Esophagus squamous epithelium (tissue), 5 donors: ENCODE measurements at regions not wholly inside any gene's neighbourhood (a gene's known extent, or its start where the extent isn't known, plus 50 kb on each side); places are given as distances from the start of the nearest gene placed in this dataset.

Source experiments
- DNase-seq: peaks from one replicate; lab custom pipeline; 2025; lab: John Stamatoyannopoulos, UW
- H3K27ac ChIP-seq, 4 donors: fragments of 200-600 bp; sonication (generic); one replicate each; pipeline ENCODE4 v1.5.1; 2016 to 2019; ENCODE audit warnings: mild to moderate bottlenecking in 1 of 4
- H3K27me3 ChIP-seq, 4 donors: fragments of 200-600 bp; sonication (generic); 1 replicate in 3 of 4; 2 replicates in 1 of 4; pipeline versions ENCODE4 v1.5.1 to v1.6.0; 2017 to 2021; ENCODE audit warnings: antibody characterized with exemption in 1 of 4
- H3K36me3 ChIP-seq, 3 donors: fragments of 200-600 bp; sonication (generic); one replicate each; pipeline ENCODE4 v1.5.1; 2016 to 2019
- H3K4me1 ChIP-seq, 3 donors: fragments of 200-600 bp; sonication (generic); one replicate each; pipeline ENCODE4 v1.5.1; 2017 to 2019
- H3K4me3 ChIP-seq, 4 donors: fragments of 200-600 bp; sonication (generic); 1 replicate in 3 of 4; 2 replicates in 1 of 4; pipeline ENCODE4 v1.5.1; 2016 to 2019; ENCODE audit warnings: mild to moderate bottlenecking in 2 of 4, moderate library complexity in 1 of 4
- H3K9me3 ChIP-seq, 3 donors: fragments of 200-600 bp; sonication (generic); one replicate each; pipeline ENCODE4 v1.5.1; 2016 to 2019
- POLR2A ChIP-seq, 4 donors: fragments of 450-650 bp; IDR thresholded peaks; one replicate each; pipeline ENCODE4 v1.6.1; 2017; ENCODE audit warnings: antibody characterized with exemption in 4 of 4, mild to moderate bottlenecking in 4 of 4, moderate library complexity in 3 of 4
- WGBS, 2 donors: methylation state at CpG; one replicate each; pipeline ENCODE4 v1.1.5; 2018; 5-methylcytosine and 5-hydroxymethylcytosine counted together
- intact Hi-C: fragments of 100-400 bp; cut with DNase I; formaldehyde crosslinking; loops from one replicate; pipeline ENCODE4 v1.15.0; 2022
- TF ChIP-seq, protein P1 (sequence below), 6 experiments: fragments of 450-650 bp in 4 of 6; fragments of 200-600 bp in 2 of 6; sonication (generic) in 2 of 6; IDR thresholded peaks; one replicate each; pipeline ENCODE4 v1.5.1; 2016 to 2019; ENCODE audit warnings: antibody characterized with exemption in 6 of 6, mild to moderate bottlenecking in 4 of 6, moderate library complexity in 4 of 6
- donor health status: DM: yes; HTN: yes; CAD: no.

DNA sequence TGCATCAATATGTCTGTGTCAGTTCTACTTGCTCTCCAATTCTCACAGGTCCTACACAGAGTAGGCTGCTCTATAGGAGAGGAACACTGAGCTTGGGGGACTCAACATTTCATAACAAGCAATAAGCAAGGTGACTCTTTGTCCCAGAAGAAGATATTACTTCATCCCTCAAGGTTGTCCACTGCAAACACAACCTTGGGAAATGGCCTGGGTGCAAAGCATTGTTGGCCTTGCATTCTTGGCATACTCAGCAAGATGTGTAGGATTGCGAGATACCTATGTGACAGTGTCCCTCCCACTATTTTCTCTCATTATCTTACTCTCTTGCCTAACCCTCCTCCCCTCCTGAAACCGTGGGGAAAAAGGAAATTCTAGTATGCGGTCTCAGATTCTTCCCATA, 169.8 kb upstream of the FREM1 start:
- Histone ChIP-seq H3K27me3 (peaks cover 0 to 8% (median 0%) of the 10 kb centered on the region in 4 donors), H3K4me1 (no peaks in the 10 kb centered on the region), H3K27ac (no peak overlapping the region), H3K4me3 (no peak overlapping the region), H3K9me3 (no peaks in the 10 kb centered on the region), H3K36me3 (no peaks in the 10 kb centered on the region)
- no peak for DNase-seq
- intact Hi-C loops: no loop called here
- no peak for TF ChIP-seq POLR2A (IDR thresholded peaks at IDR 0.05)
- TF ChIP-seq, protein P1, sequence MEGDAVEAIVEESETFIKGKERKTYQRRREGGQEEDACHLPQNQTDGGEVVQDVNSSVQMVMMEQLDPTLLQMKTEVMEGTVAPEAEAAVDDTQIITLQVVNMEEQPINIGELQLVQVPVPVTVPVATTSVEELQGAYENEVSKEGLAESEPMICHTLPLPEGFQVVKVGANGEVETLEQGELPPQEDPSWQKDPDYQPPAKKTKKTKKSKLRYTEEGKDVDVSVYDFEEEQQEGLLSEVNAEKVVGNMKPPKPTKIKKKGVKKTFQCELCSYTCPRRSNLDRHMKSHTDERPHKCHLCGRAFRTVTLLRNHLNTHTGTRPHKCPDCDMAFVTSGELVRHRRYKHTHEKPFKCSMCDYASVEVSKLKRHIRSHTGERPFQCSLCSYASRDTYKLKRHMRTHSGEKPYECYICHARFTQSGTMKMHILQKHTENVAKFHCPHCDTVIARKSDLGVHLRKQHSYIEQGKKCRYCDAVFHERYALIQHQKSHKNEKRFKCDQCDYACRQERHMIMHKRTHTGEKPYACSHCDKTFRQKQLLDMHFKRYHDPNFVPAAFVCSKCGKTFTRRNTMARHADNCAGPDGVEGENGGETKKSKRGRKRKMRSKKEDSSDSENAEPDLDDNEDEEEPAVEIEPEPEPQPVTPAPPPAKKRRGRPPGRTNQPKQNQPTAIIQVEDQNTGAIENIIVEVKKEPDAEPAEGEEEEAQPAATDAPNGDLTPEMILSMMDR (IDR thresholded peaks at IDR 0.05): no peak
- 67 to 80% methylated on average over 3 of the region's 3 CpGs for WGBS, 2 donors

DNA sequence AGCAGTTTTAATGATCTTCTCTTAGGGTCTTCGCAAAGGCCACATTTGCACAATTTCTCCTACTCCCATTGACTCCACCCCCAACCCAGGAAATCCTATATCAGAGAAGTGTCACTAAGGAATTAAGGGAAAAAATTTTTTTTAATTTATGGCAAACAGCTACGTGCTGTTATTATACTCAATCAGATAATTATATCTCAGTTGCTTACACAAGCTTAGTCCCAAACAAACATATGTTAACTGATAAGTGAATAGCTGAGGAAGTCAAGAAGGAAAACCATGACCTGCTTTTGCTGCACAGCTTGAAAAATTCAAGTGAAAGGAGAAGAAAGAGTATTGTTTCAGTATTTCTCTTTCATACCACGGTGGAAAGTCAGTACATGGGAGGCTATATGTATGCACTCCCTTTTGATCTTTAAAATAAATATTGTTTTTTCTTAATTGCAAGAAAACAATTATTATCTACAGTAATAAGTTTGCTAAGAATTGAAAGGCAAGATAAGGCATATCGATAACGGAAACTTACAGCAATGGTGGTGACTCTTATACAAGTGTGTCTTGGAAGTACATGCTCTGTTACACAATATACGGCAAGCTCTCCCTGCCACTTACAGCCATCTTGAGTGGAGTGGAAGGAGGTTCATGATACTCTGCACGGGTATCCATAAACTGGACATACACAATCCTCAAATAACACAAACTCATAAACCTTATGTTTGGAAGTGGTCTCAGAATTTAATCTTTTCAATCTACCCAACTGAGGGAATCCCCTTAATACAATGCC, 167.9 kb upstream of the FREM1 start:
- TF ChIP-seq, protein P1 (IDR thresholded peaks at IDR 0.05): no peak
- TF ChIP-seq POLR2A (IDR thresholded peaks at IDR 0.05): no peak
- peaks cover 0 to 8% (median 0%) of the 10 kb centered on the region in 4 donors for H3K27me3 ChIP-seq
- no peak overlapping the region for H3K27ac ChIP-seq
- no peaks in the 10 kb centered on the region for H3K4me1 ChIP-seq
- 67 to 70% methylated on average over 7 of the region's 7 CpGs for whole genome bisulfite sequencing, 2 donors
- H3K9me3 ChIP-seq: no peaks in the 10 kb centered on the region
- intact Hi-C loops: no loop called here
- no peaks in the 10 kb centered on the region for H3K36me3 ChIP-seq
- no peak for DNase-seq
- H3K4me3 ChIP-seq: no peak overlapping the region

DNA sequence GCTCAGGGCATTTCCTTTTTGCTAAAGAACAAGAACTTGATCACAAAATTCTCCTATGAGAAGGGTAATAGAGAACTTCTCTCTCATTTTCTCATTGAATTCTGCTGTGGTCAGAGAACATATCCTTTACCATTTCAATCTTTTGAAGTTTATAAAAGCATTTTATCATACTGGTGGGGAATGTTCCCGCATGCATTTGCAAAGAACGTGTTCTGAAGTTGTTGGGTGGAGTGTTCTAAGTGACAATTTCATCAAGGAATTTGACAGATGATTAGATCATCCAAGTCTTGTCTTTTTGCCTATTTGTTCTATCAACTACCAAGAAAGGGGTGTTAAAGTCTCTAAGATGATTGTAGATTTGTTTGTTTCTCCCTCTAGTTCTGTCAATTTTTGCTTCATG, 163.4 kb upstream of the FREM1 start:
- WGBS, 2 donors: 53 to 84% methylated on average over 2 of the region's 2 CpGs
- TF ChIP-seq POLR2A (IDR thresholded peaks at IDR 0.05): no peak
- TF ChIP-seq, protein P1 (IDR thresholded peaks at IDR 0.05): no peak
- intact Hi-C loops: no loop called here
- Histone ChIP-seq H3K36me3 (no peaks in the 10 kb centered on the region), H3K27ac (no peak overlapping the region), H3K27me3 (no peaks in the 10 kb centered on the region), H3K4me3 (no peak overlapping the region), H3K4me1 (no peaks in the 10 kb centered on the region), H3K9me3 (no peaks in the 10 kb centered on the region)
- DNase-seq: no peak

GRCh38 chr9:15070716-15071115, 160.5 kb upstream of the FREM1 start:
- intact Hi-C loops: no loop called here

DNA sequence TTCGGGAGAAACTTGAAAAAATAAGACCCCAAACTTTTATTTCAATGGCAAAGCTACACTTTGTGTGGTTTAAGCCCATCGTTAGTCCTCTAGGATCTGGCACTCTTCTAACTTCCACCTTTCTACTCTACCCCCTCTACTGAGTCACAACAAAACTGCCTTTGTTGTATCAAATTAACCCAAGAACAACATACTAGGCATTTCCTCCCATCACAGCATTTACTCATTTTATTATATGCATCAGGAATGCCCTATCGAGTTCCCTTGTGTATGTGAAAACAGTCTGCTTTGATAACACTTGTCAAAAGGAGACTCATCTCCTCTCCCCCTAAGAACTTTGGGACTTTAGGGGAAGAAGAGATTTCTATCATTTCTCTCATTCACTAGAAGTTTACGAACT, 158.9 kb upstream of the FREM1 start:
- H3K27me3 ChIP-seq: no peaks in the 10 kb centered on the region
- no peak for DNase-seq
- no peak overlapping the region for H3K27ac ChIP-seq
- H3K4me1 ChIP-seq: no peaks in the 10 kb centered on the region
- H3K9me3 ChIP-seq: no peaks in the 10 kb centered on the region
- 70 to 73% methylated on average over 4 of the region's 4 CpGs for WGBS, 2 donors
- no peak overlapping the region for H3K4me3 ChIP-seq
- intact Hi-C loops: no loop called here
- no peaks in the 10 kb centered on the region for H3K36me3 ChIP-seq
- TF ChIP-seq POLR2A (IDR thresholded peaks at IDR 0.05): no peak
- TF ChIP-seq, protein P1 (IDR thresholded peaks at IDR 0.05): no peak

More at GRCh38 chr9:15070716-15071115, 160.5 kb upstream of the FREM1 start:
- DNase-seq: no peak
- 58 to 72% methylated on average over 2 of the region's 2 CpGs for WGBS, 2 donors
- no peaks in the 10 kb centered on the region for H3K36me3 ChIP-seq
- H3K27me3 ChIP-seq: no peaks in the 10 kb centered on the region
- H3K4me1 ChIP-seq: no peaks in the 10 kb centered on the region
- H3K4me3 ChIP-seq: no peak overlapping the region
- no peaks in the 10 kb centered on the region for H3K9me3 ChIP-seq
- H3K27ac ChIP-seq: no peak overlapping the region
- TF ChIP-seq POLR2A (IDR thresholded peaks at IDR 0.05): no peak
- TF ChIP-seq, protein P1 (IDR thresholded peaks at IDR 0.05): no peak
